Upper lobe of left lung (tissue), 4 donors: ENCODE measurements at regions not wholly inside any gene's neighbourhood (a gene's known extent, or its start where the extent isn't known, plus 50 kb on each side); places are given as distances from the start of the nearest gene placed in this dataset.

Experiments used
- POLR2A ChIP-seq, 4 donors: fragments of 450-650 bp; IDR thresholded peaks; one replicate each; pipeline ENCODE4 v1.5.1; 2016 to 2017; ENCODE audit warnings: antibody characterized with exemption in 4 of 4, mild to moderate bottlenecking in 2 of 4
- TF ChIP-seq, protein P1 (sequence below), 6 experiments: fragments of 450-650 bp in 4 of 6; fragments of 200-600 bp in 2 of 6; sonication (generic) in 2 of 6; IDR thresholded peaks; one replicate each; pipeline ENCODE4 v1.5.1; 2016 to 2019; ENCODE audit warnings: antibody characterized with exemption in 6 of 6

DNA sequence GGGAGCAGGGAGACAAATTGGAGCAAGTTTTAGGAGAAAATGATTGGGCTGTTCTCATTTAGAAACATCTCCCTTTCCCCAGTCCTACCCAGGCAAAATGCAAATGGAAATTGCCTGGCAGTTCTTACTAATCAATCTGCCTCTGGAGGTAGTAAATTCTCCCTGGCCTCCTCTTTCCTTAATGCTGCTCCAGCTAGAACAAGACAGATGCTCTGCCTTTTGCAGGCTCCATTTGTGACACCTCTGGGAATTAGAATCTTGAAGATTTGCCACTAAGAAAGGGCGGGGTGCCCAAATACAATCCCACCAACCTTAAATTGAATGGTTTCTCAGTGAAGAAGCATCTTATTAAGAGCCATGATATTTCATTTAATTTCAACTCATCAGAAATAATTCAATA lies 377.7 kb upstream of the CDH11 start:
- TF ChIP-seq, protein P1, sequence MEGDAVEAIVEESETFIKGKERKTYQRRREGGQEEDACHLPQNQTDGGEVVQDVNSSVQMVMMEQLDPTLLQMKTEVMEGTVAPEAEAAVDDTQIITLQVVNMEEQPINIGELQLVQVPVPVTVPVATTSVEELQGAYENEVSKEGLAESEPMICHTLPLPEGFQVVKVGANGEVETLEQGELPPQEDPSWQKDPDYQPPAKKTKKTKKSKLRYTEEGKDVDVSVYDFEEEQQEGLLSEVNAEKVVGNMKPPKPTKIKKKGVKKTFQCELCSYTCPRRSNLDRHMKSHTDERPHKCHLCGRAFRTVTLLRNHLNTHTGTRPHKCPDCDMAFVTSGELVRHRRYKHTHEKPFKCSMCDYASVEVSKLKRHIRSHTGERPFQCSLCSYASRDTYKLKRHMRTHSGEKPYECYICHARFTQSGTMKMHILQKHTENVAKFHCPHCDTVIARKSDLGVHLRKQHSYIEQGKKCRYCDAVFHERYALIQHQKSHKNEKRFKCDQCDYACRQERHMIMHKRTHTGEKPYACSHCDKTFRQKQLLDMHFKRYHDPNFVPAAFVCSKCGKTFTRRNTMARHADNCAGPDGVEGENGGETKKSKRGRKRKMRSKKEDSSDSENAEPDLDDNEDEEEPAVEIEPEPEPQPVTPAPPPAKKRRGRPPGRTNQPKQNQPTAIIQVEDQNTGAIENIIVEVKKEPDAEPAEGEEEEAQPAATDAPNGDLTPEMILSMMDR (IDR thresholded peaks at IDR 0.05), result no peak
- no peak for TF ChIP-seq POLR2A (IDR thresholded peaks at IDR 0.05)
